ENCODE measurements at regions not wholly inside any gene's neighbourhood (a gene's known extent, or its start where the extent isn't known, plus 50 kb on each side); places are given as distances from the start of the nearest gene placed in this dataset.
"Not testable (repeated sequence)": the region's sequence is repeated elsewhere in the genome, so short reads cannot be mapped to it uniquely, and the experiment has no call there.

GRCh38 chrX:817759-818300 lies 187.2 kb downstream of the SHOX start:
- no peak overlapping the region for H3K4me3 ChIP-seq (ENCODE audit: low read length)
- no peak overlapping the region for H3K27ac ChIP-seq (ENCODE audit: low read length)
- no peak overlapping the region for H2AFZ ChIP-seq (ENCODE audit: low read length)
- no peak overlapping the region for H3K4me2 ChIP-seq (ENCODE audit: low read length)
- CTCF ChIA-PET: no interaction called here
- no peaks in the 10 kb centered on the region for H3K36me3 ChIP-seq (ENCODE audit: low read depth, low read length)
- no peaks in the 10 kb centered on the region for H3K4me1 ChIP-seq (ENCODE audit: insufficient read depth, low read length)
- POLR2A ChIA-PET (ENCODE audit: unreplicated experiment): no interaction called here
- H3K9me3 ChIP-seq (ENCODE audit: low read length): no peaks in the 10 kb centered on the region
- H4K20me1 ChIP-seq (ENCODE audit: low read length): no peaks in the 10 kb centered on the region
- intact Hi-C loops (cut with micrococcal nuclease): no loop called here
- H3K9ac ChIP-seq (ENCODE audit: low read length): no peak overlapping the region
- H3F3A ChIP-seq (ENCODE audit: low read length, unreplicated experiment): no peaks in the 10 kb centered on the region
- BruUV-seq (replicated peaks): no TSS peak
- no peaks in the 10 kb centered on the region for H3K9me2 ChIP-seq (replicated peaks; ENCODE audit: low read length)
- ATAC-seq: no peak
- no peak for TF ChIP-seq EZH2phosphoT487 (IDR thresholded peaks at IDR 0.05; ENCODE audit: borderline replicate concordance, low read length)
- TF ChIP-seq, protein P1, sequence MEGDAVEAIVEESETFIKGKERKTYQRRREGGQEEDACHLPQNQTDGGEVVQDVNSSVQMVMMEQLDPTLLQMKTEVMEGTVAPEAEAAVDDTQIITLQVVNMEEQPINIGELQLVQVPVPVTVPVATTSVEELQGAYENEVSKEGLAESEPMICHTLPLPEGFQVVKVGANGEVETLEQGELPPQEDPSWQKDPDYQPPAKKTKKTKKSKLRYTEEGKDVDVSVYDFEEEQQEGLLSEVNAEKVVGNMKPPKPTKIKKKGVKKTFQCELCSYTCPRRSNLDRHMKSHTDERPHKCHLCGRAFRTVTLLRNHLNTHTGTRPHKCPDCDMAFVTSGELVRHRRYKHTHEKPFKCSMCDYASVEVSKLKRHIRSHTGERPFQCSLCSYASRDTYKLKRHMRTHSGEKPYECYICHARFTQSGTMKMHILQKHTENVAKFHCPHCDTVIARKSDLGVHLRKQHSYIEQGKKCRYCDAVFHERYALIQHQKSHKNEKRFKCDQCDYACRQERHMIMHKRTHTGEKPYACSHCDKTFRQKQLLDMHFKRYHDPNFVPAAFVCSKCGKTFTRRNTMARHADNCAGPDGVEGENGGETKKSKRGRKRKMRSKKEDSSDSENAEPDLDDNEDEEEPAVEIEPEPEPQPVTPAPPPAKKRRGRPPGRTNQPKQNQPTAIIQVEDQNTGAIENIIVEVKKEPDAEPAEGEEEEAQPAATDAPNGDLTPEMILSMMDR (conservative IDR thresholded peaks at IDR 0.05; ENCODE audit: low read depth, low read length): no peak
- TF ChIP-seq EZH2 (IDR thresholded peaks at IDR 0.05; ENCODE audit: low read length, unreplicated experiment): no peak
- no peaks in the 10 kb centered on the region for H3K27me3 ChIP-seq (ENCODE audit: low read length)
- DNase-seq: no peak
- H3K79me2 ChIP-seq (ENCODE audit: low read length): no peaks in the 10 kb centered on the region

DNA sequence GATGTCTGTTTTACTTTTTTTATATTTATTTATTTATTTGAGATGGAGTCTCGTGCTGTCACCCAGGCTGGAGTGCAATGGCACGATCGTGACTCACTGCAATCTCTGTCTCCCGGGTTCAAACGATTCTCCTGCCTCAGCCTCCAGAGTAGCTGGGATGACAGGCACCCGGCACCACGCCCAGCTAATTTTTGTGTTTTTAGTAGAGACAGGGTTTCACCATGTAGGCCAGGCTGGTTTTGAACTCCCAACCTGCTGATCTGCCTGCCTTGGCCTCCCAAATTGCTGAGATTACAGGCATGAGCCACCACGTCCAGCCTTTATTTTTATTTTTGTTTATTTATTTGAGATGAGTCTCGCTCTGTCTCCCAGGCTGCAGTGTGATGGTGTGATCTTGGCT lies 186.6 kb downstream of the SHOX start:
- H3K4me2 ChIP-seq (ENCODE audit: low read length); H3K27ac ChIP-seq (ENCODE audit: low read length); DNase-seq; H2AFZ ChIP-seq (ENCODE audit: low read length); H3F3A ChIP-seq (ENCODE audit: low read length, unreplicated experiment); POLR2A ChIA-PET (ENCODE audit: unreplicated experiment); H3K9ac ChIP-seq (ENCODE audit: low read length); H3K27me3 ChIP-seq (ENCODE audit: low read length); H3K4me3 ChIP-seq (ENCODE audit: low read length); BruUV-seq (replicated peaks); ATAC-seq; intact Hi-C loops (cut with micrococcal nuclease); H3K9me2 ChIP-seq (replicated peaks; ENCODE audit: low read length); CTCF ChIA-PET; H3K4me1 ChIP-seq (ENCODE audit: insufficient read depth, low read length); H4K20me1 ChIP-seq (ENCODE audit: low read length); H3K79me2 ChIP-seq (ENCODE audit: low read length); H3K36me3 ChIP-seq (ENCODE audit: low read depth, low read length); H3K9me3 ChIP-seq (ENCODE audit: low read length): not testable (repeated sequence)

- DNase-seq: no peak
- H4K20me1 ChIP-seq (ENCODE audit: low read length): no peaks in the 10 kb centered on the region
- ATAC-seq: no peak
- no peak overlapping the region for H3K9ac ChIP-seq (ENCODE audit: low read length)
- H3K27ac ChIP-seq (ENCODE audit: low read length): no peak overlapping the region
- no peaks in the 10 kb centered on the region for H3F3A ChIP-seq (ENCODE audit: low read length, unreplicated experiment)
- H3K4me1 ChIP-seq (ENCODE audit: insufficient read depth, low read length): no peaks in the 10 kb centered on the region
- intact Hi-C loops (cut with micrococcal nuclease): no loop called here
- POLR2A ChIA-PET (ENCODE audit: unreplicated experiment): no interaction called here
- H3K9me2 ChIP-seq (replicated peaks; ENCODE audit: low read length): no peaks in the 10 kb centered on the region
- no peak overlapping the region for H2AFZ ChIP-seq (ENCODE audit: low read length)
- TF ChIP-seq EZH2phosphoT487 (IDR thresholded peaks at IDR 0.05; ENCODE audit: borderline replicate concordance, low read length) (no peak), EZH2 (IDR thresholded peaks at IDR 0.05; ENCODE audit: low read length, unreplicated experiment) (no peak)
- TF ChIP-seq, protein P1 (conservative IDR thresholded peaks at IDR 0.05; ENCODE audit: low read depth, low read length): no peak
- CTCF ChIA-PET: no interaction called here
- H3K27me3 ChIP-seq (ENCODE audit: low read length): no peaks in the 10 kb centered on the region
- H3K9me3 ChIP-seq (ENCODE audit: low read length): no peaks in the 10 kb centered on the region
- H3K79me2 ChIP-seq (ENCODE audit: low read length): no peaks in the 10 kb centered on the region
- no peak overlapping the region for H3K4me2 ChIP-seq (ENCODE audit: low read length)
- no TSS peak for BruUV-seq (replicated peaks)
- no peaks in the 10 kb centered on the region for H3K36me3 ChIP-seq (ENCODE audit: low read depth, low read length)
- H3K4me3 ChIP-seq (ENCODE audit: low read length): no peak overlapping the region
Measured at GRCh38 chrX:816411-816810, 185.8 kb downstream of the SHOX start.

All from PC-3 (cell line).